Keratinocyte (primary cell): ENCODE measurements at regions not wholly inside any gene's neighbourhood (a gene's known extent, or its start where the extent isn't known, plus 50 kb on each side); places are given as distances from the start of the nearest gene placed in this dataset.

Source experiments
- CTCF ChIP-seq, 3 experiments: IDR thresholded peaks in 1 of 3; conservative IDR thresholded peaks in 1 of 3; optimal IDR thresholded peaks in 1 of 3; 2 replicates in 2 of 3; 3 replicates in 1 of 3; pipeline versions ENCODE3 to v1.5.1; 2011; ENCODE audit warnings: low read length in 3 of 3, mild to moderate bottlenecking in 3 of 3, moderate library complexity in 2 of 3, control low read depth in 1 of 3, inconsistent platforms in 1 of 3; ENCODE audit not compliant: insufficient read depth in 2 of 3; ENCODE audit errors: extremely low read depth in 1 of 3
- EZH2 ChIP-seq: IDR thresholded peaks from one replicate; pipeline ENCODE4 v1.6.1; 2012; ENCODE audit warnings: inconsistent platforms, mild to moderate bottlenecking, low read length, moderate library complexity

GRCh38 chr3:13711911-13712650 is 163.2 kb downstream of the FBLN2 start:
- TF ChIP-seq EZH2 = no peak
- TF ChIP-seq CTCF (optimal IDR thresholded peaks at IDR 0.05 in 1 of 3, IDR thresholded peaks at IDR 0.05 in 1 of 3, conservative IDR thresholded peaks at IDR 0.05 in 1 of 3; ENCODE audit: extremely low read depth in 1 of 3, insufficient read depth in 2 of 3, low read length in 3 of 3) = no peak
